ENCODE measurements at regions not wholly inside any gene's neighbourhood (a gene's known extent, or its start where the extent isn't known, plus 50 kb on each side); places are given as distances from the start of the nearest gene placed in this dataset.

GRCh38 chr18:26741758-26742157 is 123.7 kb downstream of the AQP4 start:
- H3K27ac ChIP-seq, result no peak overlapping the region
- TF ChIP-seq CTCF (IDR thresholded peaks at IDR 0.05; ENCODE audit: low read depth, low read length, missing control alignments), result no peak
- in situ Hi-C loops (cut with HindIII; ENCODE audit: low pct_ligation_motif_present, low sequenced_read_pairs), result no loop called here
- no peak overlapping the region for H3K4me3 ChIP-seq (ENCODE audit: low read depth, low read length)
- no peaks in the 10 kb centered on the region for H3K36me3 ChIP-seq (replicated peaks)
- no peak for DNase-seq
- H3K27me3 ChIP-seq (replicated peaks), result no peaks in the 10 kb centered on the region

- TF ChIP-seq CTCF (IDR thresholded peaks at IDR 0.05; ENCODE audit: low read depth, low read length, missing control alignments), result no peak
- Histone ChIP-seq H3K36me3 (replicated peaks) (no peaks in the 10 kb centered on the region), H3K27me3 (replicated peaks) (no peaks in the 10 kb centered on the region), H3K27ac (no peak overlapping the region), H3K4me3 (ENCODE audit: low read depth, low read length) (no peak overlapping the region)
- in situ Hi-C loops (cut with HindIII; ENCODE audit: low pct_ligation_motif_present, low sequenced_read_pairs), result no loop called here
- DNase-seq, result no peak
Observed at GRCh38 chr18:26741048-26741447, 124.5 kb downstream of the AQP4 start.

- TF ChIP-seq CTCF (IDR thresholded peaks at IDR 0.05; ENCODE audit: low read depth, low read length, missing control alignments), result no peak
- Histone ChIP-seq H3K27me3 (replicated peaks) (no peaks in the 10 kb centered on the region), H3K4me3 (ENCODE audit: low read depth, low read length) (no peak overlapping the region), H3K36me3 (replicated peaks) (no peaks in the 10 kb centered on the region), H3K27ac (no peak overlapping the region)
- DNase-seq, result no peak
- in situ Hi-C loops (cut with HindIII; ENCODE audit: low pct_ligation_motif_present, low sequenced_read_pairs), result no loop called here
Observed at GRCh38 chr18:26740396-26740795, 125.1 kb downstream of the AQP4 start.

- in situ Hi-C loops (cut with HindIII; ENCODE audit: low pct_ligation_motif_present, low sequenced_read_pairs), result no loop called here
Observed at GRCh38 chr18:26738706-26739105, 126.8 kb downstream of the AQP4 start.

GRCh38 chr18:26736301-26736700 is 129.2 kb downstream of the AQP4 start:
- Histone ChIP-seq H3K4me3 (ENCODE audit: low read depth, low read length) (no peak overlapping the region), H3K36me3 (replicated peaks) (no peaks in the 10 kb centered on the region), H3K27ac (no peak overlapping the region), H3K27me3 (replicated peaks) (no peaks in the 10 kb centered on the region)
- in situ Hi-C loops (cut with HindIII; ENCODE audit: low pct_ligation_motif_present, low sequenced_read_pairs), result no loop called here
- DNase-seq, result no peak
- no peak for TF ChIP-seq CTCF (IDR thresholded peaks at IDR 0.05; ENCODE audit: low read depth, low read length, missing control alignments)

More at GRCh38 chr18:26738706-26739105, 126.8 kb downstream of the AQP4 start:
- Histone ChIP-seq H3K4me3 (ENCODE audit: low read depth, low read length) (no peak overlapping the region), H3K36me3 (replicated peaks) (no peaks in the 10 kb centered on the region), H3K27ac (no peak overlapping the region), H3K27me3 (replicated peaks) (no peaks in the 10 kb centered on the region)
- DNase-seq, result no peak
- no peak for TF ChIP-seq CTCF (IDR thresholded peaks at IDR 0.05; ENCODE audit: low read depth, low read length, missing control alignments)

- no peak for TF ChIP-seq CTCF (IDR thresholded peaks at IDR 0.05; ENCODE audit: low read depth, low read length, missing control alignments)
- no peaks in the 10 kb centered on the region for H3K27me3 ChIP-seq (replicated peaks)
- no peak for DNase-seq
- in situ Hi-C loops (cut with HindIII; ENCODE audit: low pct_ligation_motif_present, low sequenced_read_pairs), result no loop called here
- no peak overlapping the region for H3K27ac ChIP-seq
- no peak overlapping the region for H3K4me3 ChIP-seq (ENCODE audit: low read depth, low read length)
- no peaks in the 10 kb centered on the region for H3K36me3 ChIP-seq (replicated peaks)
Observed at GRCh38 chr18:26734760-26735159, 130.7 kb downstream of the AQP4 start.
